ENCODE measurements at regions not wholly inside any gene's neighbourhood (a gene's known extent, or its start where the extent isn't known, plus 50 kb on each side); places are given as distances from the start of the nearest gene placed in this dataset.

GRCh38 chr1:186620566-186621350 is 59.5 kb downstream of the PTGS2 start:
- Histone ChIP-seq H3K36me3 (no peaks in the 10 kb centered on the region), H3K9me3 (no peaks in the 10 kb centered on the region), H3K4me1 (peaks cover 0 to 3% (median 0%) of the 10 kb centered on the region in 4 donors), H3K4me3 (no peak overlapping the region), H3K27me3 (no peaks in the 10 kb centered on the region), H3K27ac (no peak overlapping the region)
- 83 to 86% methylated on average over 2 of the region's 2 CpGs for whole genome bisulfite sequencing, 2 donors
- DNase-seq (ENCODE audit: low spot score in 2 of 2): no peak
- TF ChIP-seq, protein P1, sequence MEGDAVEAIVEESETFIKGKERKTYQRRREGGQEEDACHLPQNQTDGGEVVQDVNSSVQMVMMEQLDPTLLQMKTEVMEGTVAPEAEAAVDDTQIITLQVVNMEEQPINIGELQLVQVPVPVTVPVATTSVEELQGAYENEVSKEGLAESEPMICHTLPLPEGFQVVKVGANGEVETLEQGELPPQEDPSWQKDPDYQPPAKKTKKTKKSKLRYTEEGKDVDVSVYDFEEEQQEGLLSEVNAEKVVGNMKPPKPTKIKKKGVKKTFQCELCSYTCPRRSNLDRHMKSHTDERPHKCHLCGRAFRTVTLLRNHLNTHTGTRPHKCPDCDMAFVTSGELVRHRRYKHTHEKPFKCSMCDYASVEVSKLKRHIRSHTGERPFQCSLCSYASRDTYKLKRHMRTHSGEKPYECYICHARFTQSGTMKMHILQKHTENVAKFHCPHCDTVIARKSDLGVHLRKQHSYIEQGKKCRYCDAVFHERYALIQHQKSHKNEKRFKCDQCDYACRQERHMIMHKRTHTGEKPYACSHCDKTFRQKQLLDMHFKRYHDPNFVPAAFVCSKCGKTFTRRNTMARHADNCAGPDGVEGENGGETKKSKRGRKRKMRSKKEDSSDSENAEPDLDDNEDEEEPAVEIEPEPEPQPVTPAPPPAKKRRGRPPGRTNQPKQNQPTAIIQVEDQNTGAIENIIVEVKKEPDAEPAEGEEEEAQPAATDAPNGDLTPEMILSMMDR (IDR thresholded peaks at IDR 0.05): no peak
- no peak for TF ChIP-seq POLR2A (IDR thresholded peaks at IDR 0.05)
- no peak for TF ChIP-seq EP300 (IDR thresholded peaks at IDR 0.05)

- 38 to 39% methylated on average over 11 of the region's 11 CpGs for WGBS, 2 donors
- TF ChIP-seq POLR2A (IDR thresholded peaks at IDR 0.05) (no peak), EP300 (IDR thresholded peaks at IDR 0.05) (peak in 1 of 2 donors; percentile 81)
- H3K9me3 ChIP-seq: no peaks in the 10 kb centered on the region
- no peaks in the 10 kb centered on the region for H3K36me3 ChIP-seq
- peak overlapping the region in 2 of 4 donors; percentile 23 to 32 for H3K4me3 ChIP-seq
- H3K4me1 ChIP-seq: peaks cover 0 to 3% (median 0%) of the 10 kb centered on the region in 4 donors
- H3K27ac ChIP-seq: no peak overlapping the region
- H3K27me3 ChIP-seq: no peaks in the 10 kb centered on the region
- peak in 1 of 2 donors; percentile 50 for DNase-seq (ENCODE audit: low spot score in 2 of 2)
These were observed 61.6 kb downstream of the PTGS2 start for GRCh38 chr1:186618401-186619170.

GRCh38 chr1:186617926-186618325 is 62.3 kb downstream of the PTGS2 start:
- WGBS, 2 donors: 42 to 50% methylated on average over 7 of the region's 7 CpGs
- DNase-seq (ENCODE audit: low spot score in 2 of 2): no peak
- no peak for TF ChIP-seq POLR2A (IDR thresholded peaks at IDR 0.05)
- no peak for TF ChIP-seq EP300 (IDR thresholded peaks at IDR 0.05)
- TF ChIP-seq, protein P1 (IDR thresholded peaks at IDR 0.05): no peak
- no peaks in the 10 kb centered on the region for H3K9me3 ChIP-seq
- no peak overlapping the region for H3K27ac ChIP-seq
- no peaks in the 10 kb centered on the region for H3K36me3 ChIP-seq
- no peaks in the 10 kb centered on the region for H3K27me3 ChIP-seq
- H3K4me3 ChIP-seq: peak overlapping the region in 2 of 4 donors; percentile 23 to 32
- H3K4me1 ChIP-seq: peaks cover 0 to 3% (median 0%) of the 10 kb centered on the region in 4 donors

GRCh38 chr1:186616511-186616910 is 63.7 kb downstream of the PTGS2 start:
- H3K9me3 ChIP-seq: no peaks in the 10 kb centered on the region
- no peaks in the 10 kb centered on the region for H3K36me3 ChIP-seq
- DNase-seq (ENCODE audit: low spot score in 2 of 2): no peak
- H3K4me1 ChIP-seq: peaks cover 0 to 3% (median 0%) of the 10 kb centered on the region in 4 donors
- H3K4me3 ChIP-seq: no peak overlapping the region
- H3K27ac ChIP-seq: no peak overlapping the region
- TF ChIP-seq, protein P1 (IDR thresholded peaks at IDR 0.05): no peak
- TF ChIP-seq EP300 (IDR thresholded peaks at IDR 0.05) (no peak), POLR2A (IDR thresholded peaks at IDR 0.05) (no peak)
- H3K27me3 ChIP-seq: no peaks in the 10 kb centered on the region

DNA sequence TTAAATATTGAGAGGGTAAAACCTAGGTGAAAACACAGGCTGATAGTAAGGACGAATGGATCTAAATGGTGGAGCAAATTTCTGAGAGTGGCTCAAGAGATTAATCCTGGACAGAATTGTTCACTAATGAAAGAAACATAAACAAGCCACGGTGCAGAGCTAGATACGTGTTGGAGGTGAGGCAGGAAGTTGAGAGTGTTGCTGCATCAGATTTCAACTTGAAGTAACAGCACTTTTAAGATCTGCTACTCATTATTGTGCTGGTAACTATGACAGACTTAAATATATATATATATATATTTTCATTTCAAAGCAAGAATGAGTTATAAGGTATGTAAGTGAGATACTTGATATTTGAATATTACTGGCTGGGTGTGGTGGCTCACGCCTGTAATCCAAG is 64.9 kb downstream of the PTGS2 start:
- 61 to 62% methylated on average over 4 of the region's 4 CpGs for WGBS, 2 donors
- Histone ChIP-seq H3K9me3 (no peaks in the 10 kb centered on the region), H3K4me1 (peaks cover 0 to 3% (median 0%) of the 10 kb centered on the region in 4 donors), H3K36me3 (no peaks in the 10 kb centered on the region), H3K4me3 (no peak overlapping the region), H3K27me3 (no peaks in the 10 kb centered on the region), H3K27ac (no peak overlapping the region)
- TF ChIP-seq, protein P1 (IDR thresholded peaks at IDR 0.05): no peak
- TF ChIP-seq POLR2A (IDR thresholded peaks at IDR 0.05) (no peak), EP300 (IDR thresholded peaks at IDR 0.05) (no peak)
- DNase-seq (ENCODE audit: low spot score in 2 of 2): no peak
